ENCODE measurements at regions not wholly inside any gene's neighbourhood (a gene's known extent, or its start where the extent isn't known, plus 50 kb on each side); places are given as distances from the start of the nearest gene placed in this dataset.
A peak's percentile ranks its signal among the peaks of the same experiment; 100 is the strongest.

- peaks cover 0 to 6% (median 0%) of the 10 kb centered on the region in 7 donors for H3K9me3 Mint-ChIP-seq
- intact Hi-C loops (cut with micrococcal nuclease) = no loop called here
- Histone ChIP-seq H3K4me3 (replicated peaks in 1 of 3; ENCODE audit: low read depth in 2 of 3, low read length in 3 of 3) (no peak overlapping the region), H4K20me1 (ENCODE audit: insufficient read depth, low read length) (no peaks in the 10 kb centered on the region), H3K9ac (ENCODE audit: insufficient read depth, low read length, poor library complexity, severe bottlenecking) (no peak overlapping the region), H3K9me3 (replicated peaks in 1 of 2; ENCODE audit: control insufficient read depth in 1 of 2, insufficient read depth in 1 of 2, low read length in 2 of 2) (no peaks in the 10 kb centered on the region), H3K4me1 (ENCODE audit: control insufficient read depth in 1 of 2, insufficient read depth in 2 of 2, low read length in 2 of 2) (no peaks in the 10 kb centered on the region), H3K36me3 (replicated peaks in 1 of 2; ENCODE audit: control insufficient read depth in 1 of 2, insufficient read depth in 2 of 2, low read length in 2 of 2) (no peaks in the 10 kb centered on the region), H2AFZ (ENCODE audit: insufficient read depth, low read depth, low read length, poor library complexity, severe bottlenecking) (no peak overlapping the region), H3K27me3 (ENCODE audit: control insufficient read depth in 2 of 2, insufficient read depth in 2 of 2, low read length in 2 of 2) (no peaks in the 10 kb centered on the region), H3K27ac (ENCODE audit: low read depth in 1 of 2, low read length in 2 of 2) (no peak overlapping the region), H3K79me2 (ENCODE audit: insufficient read depth, low read length) (no peaks in the 10 kb centered on the region), H3K4me2 (replicated peaks; ENCODE audit: extremely low read depth, low read length, poor library complexity, severe bottlenecking) (no peak overlapping the region)
- peaks cover 3 to 12% (median 7%) of the 10 kb centered on the region in 3 donors for H3K27me3 Mint-ChIP-seq (ENCODE audit: low read depth in 3 of 3)
- 93% methylated on average over 3 of the region's 5 CpGs for WGBS (ENCODE audit: insufficient coverage)
- DNase-seq = no peak
- TF ChIP-seq CTCF (IDR thresholded peaks at IDR 0.05) = no peak
- no peaks in the 10 kb centered on the region for H3K4me1 Mint-ChIP-seq
- no peak overlapping the region for H3K27ac Mint-ChIP-seq
- no peaks in the 10 kb centered on the region for H3K36me3 Mint-ChIP-seq
- no peak overlapping the region for H3K4me3 Mint-ChIP-seq
Observed at GRCh38 chr11:119996556-119996955, 141.4 kb downstream of the TRIM29 start.

GRCh38 chr11:119995730-119996491 lies 142.0 kb downstream of the TRIM29 start:
- no peak overlapping the region for H2AFZ ChIP-seq (ENCODE audit: insufficient read depth, low read depth, low read length, poor library complexity, severe bottlenecking)
- DNase-seq = no peak
- no peak overlapping the region for H3K9ac ChIP-seq (ENCODE audit: insufficient read depth, low read length, poor library complexity, severe bottlenecking)
- 75% methylated on average over 4 of the region's 6 CpGs for WGBS (ENCODE audit: insufficient coverage)
- H3K4me2 ChIP-seq (replicated peaks; ENCODE audit: extremely low read depth, low read length, poor library complexity, severe bottlenecking) = no peak overlapping the region
- no peaks in the 10 kb centered on the region for H3K27me3 ChIP-seq (ENCODE audit: control insufficient read depth in 2 of 2, insufficient read depth in 2 of 2, low read length in 2 of 2)
- no peak overlapping the region for H3K27ac ChIP-seq (ENCODE audit: low read depth in 1 of 2, low read length in 2 of 2)
- H3K79me2 ChIP-seq (ENCODE audit: insufficient read depth, low read length) = no peaks in the 10 kb centered on the region
- H3K36me3 Mint-ChIP-seq = no peaks in the 10 kb centered on the region
- intact Hi-C loops (cut with micrococcal nuclease) = no loop called here
- H4K20me1 ChIP-seq (ENCODE audit: insufficient read depth, low read length) = no peaks in the 10 kb centered on the region
- peaks cover 0 to 4% (median 0%) of the 10 kb centered on the region in 7 donors for H3K9me3 Mint-ChIP-seq
- no peaks in the 10 kb centered on the region for H3K4me1 Mint-ChIP-seq
- no peaks in the 10 kb centered on the region for H3K9me3 ChIP-seq (replicated peaks in 1 of 2; ENCODE audit: control insufficient read depth in 1 of 2, insufficient read depth in 1 of 2, low read length in 2 of 2)
- H3K36me3 ChIP-seq (replicated peaks in 1 of 2; ENCODE audit: control insufficient read depth in 1 of 2, insufficient read depth in 2 of 2, low read length in 2 of 2) = no peaks in the 10 kb centered on the region
- no peak for TF ChIP-seq CTCF (IDR thresholded peaks at IDR 0.05)
- no peaks in the 10 kb centered on the region for H3K4me1 ChIP-seq (ENCODE audit: control insufficient read depth in 1 of 2, insufficient read depth in 2 of 2, low read length in 2 of 2)
- no peak overlapping the region for H3K4me3 ChIP-seq (replicated peaks in 1 of 3; ENCODE audit: low read depth in 2 of 3, low read length in 3 of 3)
- peak overlapping the region in 1 of 2 donors; percentile 20 for H3K4me3 Mint-ChIP-seq
- H3K27ac Mint-ChIP-seq = no peak overlapping the region
- H3K27me3 Mint-ChIP-seq (ENCODE audit: low read depth in 3 of 3) = peaks cover 2 to 7% (median 5%) of the 10 kb centered on the region in 3 donors
